HL-60 (cell line): ENCODE measurements at regions not wholly inside any gene's neighbourhood (a gene's known extent, or its start where the extent isn't known, plus 50 kb on each side); places are given as distances from the start of the nearest gene placed in this dataset.

ENCODE experiments used
- CTCF ChIP-seq: IDR thresholded peaks from one replicate; pipeline ENCODE4 v1.5.1; 2011; ENCODE audit warnings: low read length, control low read depth, inconsistent platforms; ENCODE audit not compliant: insufficient read depth
- GABPA ChIP-seq: IDR thresholded peaks from 2 replicates; pipeline ENCODE4 v1.6.1; 2012; ENCODE audit warnings: low read depth
- POLR2AphosphoS5 ChIP-seq: IDR thresholded peaks from 2 replicates; pipeline ENCODE4 v1.6.1; 2012; ENCODE audit warnings: low read depth
- SPI1 ChIP-seq: IDR thresholded peaks from 2 replicates; pipeline ENCODE4 v1.6.1; 2012; ENCODE audit warnings: low read depth, mild to moderate bottlenecking, borderline replicate concordance

GRCh38 chr12:118853634-118854033 lies 127.7 kb upstream of the SRRM4 start:
- no peak for TF ChIP-seq CTCF
- TF ChIP-seq POLR2AphosphoS5: no peak
- TF ChIP-seq GABPA: no peak
- no peak for TF ChIP-seq SPI1
